ENCODE measurements at regions not wholly inside any gene's neighbourhood (a gene's known extent, or its start where the extent isn't known, plus 50 kb on each side); places are given as distances from the start of the nearest gene placed in this dataset.

DNA sequence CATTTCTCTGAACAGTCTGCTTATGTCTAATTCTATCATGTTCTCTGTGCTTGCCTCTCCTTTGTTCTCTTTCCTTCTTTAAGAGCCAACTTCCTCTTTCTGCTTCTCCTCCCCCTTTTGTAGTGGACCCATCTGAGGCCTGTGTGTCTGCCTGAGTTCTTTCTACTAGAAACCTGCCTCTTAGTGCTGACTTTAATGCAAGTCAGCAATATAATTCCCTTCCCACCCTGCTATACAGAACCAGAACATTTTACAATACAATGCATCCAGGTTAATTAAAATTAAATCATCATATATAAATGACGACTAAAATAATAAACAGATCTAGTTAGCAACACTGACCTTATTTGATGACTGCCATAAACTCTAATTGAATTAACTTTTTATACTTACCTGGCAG is 82.6 kb upstream of the GAS1 start:
- no peak overlapping the region for H3K27ac ChIP-seq
- no peak for TF ChIP-seq CTCF (IDR thresholded peaks at IDR 0.05; ENCODE audit: low read depth, low read length)
- no peaks in the 10 kb centered on the region for H3K27me3 ChIP-seq
- H3K9me3 ChIP-seq (ENCODE audit: low read depth), result no peaks in the 10 kb centered on the region
- no peaks in the 10 kb centered on the region for H3K4me1 ChIP-seq (ENCODE audit: low read depth)
- no peaks in the 10 kb centered on the region for H3K36me3 ChIP-seq
- no peak overlapping the region for H3K4me3 ChIP-seq
- DNase-seq (ENCODE audit: low read depth in 1 of 2, low spot score in 1 of 2), result no peak

- no peak overlapping the region for H3K27ac ChIP-seq
- no peak overlapping the region for H3K4me3 ChIP-seq
- no peak for DNase-seq (ENCODE audit: low read depth in 1 of 2, low spot score in 1 of 2)
- H3K36me3 ChIP-seq, result no peaks in the 10 kb centered on the region
- no peaks in the 10 kb centered on the region for H3K27me3 ChIP-seq
- no peaks in the 10 kb centered on the region for H3K9me3 ChIP-seq (ENCODE audit: low read depth)
- TF ChIP-seq CTCF (IDR thresholded peaks at IDR 0.05; ENCODE audit: low read depth, low read length), result no peak
- no peaks in the 10 kb centered on the region for H3K4me1 ChIP-seq (ENCODE audit: low read depth)
Measured at GRCh38 chr9:87034841-87035240, 87.5 kb upstream of the GAS1 start.

- Histone ChIP-seq H3K27me3 (no peaks in the 10 kb centered on the region), H3K9me3 (ENCODE audit: low read depth) (no peaks in the 10 kb centered on the region), H3K4me1 (ENCODE audit: low read depth) (no peaks in the 10 kb centered on the region), H3K36me3 (no peaks in the 10 kb centered on the region), H3K27ac (no peak overlapping the region), H3K4me3 (no peak overlapping the region)
- DNase-seq (ENCODE audit: low read depth in 1 of 2, low spot score in 1 of 2), result no peak
- TF ChIP-seq CTCF (IDR thresholded peaks at IDR 0.05; ENCODE audit: low read depth, low read length), result no peak
Measured at GRCh38 chr9:87035879-87036278, 88.6 kb upstream of the GAS1 start.

GRCh38 chr9:87036506-87036905 is 89.2 kb upstream of the GAS1 start:
- no peak for TF ChIP-seq CTCF (IDR thresholded peaks at IDR 0.05; ENCODE audit: low read depth, low read length)
- Histone ChIP-seq H3K4me3 (no peak overlapping the region), H3K27me3 (no peaks in the 10 kb centered on the region), H3K36me3 (no peaks in the 10 kb centered on the region), H3K4me1 (ENCODE audit: low read depth) (no peaks in the 10 kb centered on the region), H3K27ac (no peak overlapping the region), H3K9me3 (ENCODE audit: low read depth) (no peaks in the 10 kb centered on the region)
- DNase-seq (ENCODE audit: low read depth in 1 of 2, low spot score in 1 of 2), result no peak

DNA sequence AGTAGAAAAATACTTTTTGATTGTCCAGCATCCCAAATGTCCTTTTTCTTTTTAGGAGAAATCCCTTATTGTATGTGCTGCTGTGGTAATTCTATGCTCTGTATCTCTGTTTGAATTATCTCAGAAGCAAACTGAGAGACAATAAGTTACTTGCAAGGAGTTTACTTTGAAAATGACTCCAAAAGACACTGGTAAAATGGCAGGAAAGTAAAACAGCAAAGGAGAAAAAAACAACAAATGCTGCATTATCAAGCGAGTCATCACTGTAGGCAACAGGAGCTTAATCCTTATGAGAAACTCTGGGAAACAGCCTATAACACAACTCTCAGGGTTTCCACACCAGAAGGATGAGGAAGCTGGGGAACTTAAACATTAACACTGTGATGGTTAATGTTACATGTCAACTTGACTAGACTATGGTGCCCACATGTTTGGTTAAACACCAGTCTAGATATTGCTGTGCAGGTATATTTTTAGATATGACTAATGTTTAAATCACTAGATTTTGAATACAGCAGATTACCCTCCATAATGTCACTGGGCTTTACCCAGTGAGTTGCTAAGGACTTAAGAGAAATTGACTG is 92.6 kb upstream of the GAS1 start:
- Histone ChIP-seq H3K36me3 (no peaks in the 10 kb centered on the region), H3K4me1 (ENCODE audit: low read depth) (no peaks in the 10 kb centered on the region), H3K27ac (no peak overlapping the region), H3K27me3 (no peaks in the 10 kb centered on the region), H3K4me3 (no peak overlapping the region), H3K9me3 (ENCODE audit: low read depth) (no peaks in the 10 kb centered on the region)
- DNase-seq (ENCODE audit: low read depth in 1 of 2, low spot score in 1 of 2), result peak in 1 of 2 donors; percentile 44
- TF ChIP-seq CTCF (IDR thresholded peaks at IDR 0.05; ENCODE audit: low read depth, low read length), result no peak

All from cardiac muscle cell (in vitro differentiated cells and primary cell).